OCI-LY3 (cell line): ENCODE measurements at regions not wholly inside any gene's neighbourhood (a gene's known extent, or its start where the extent isn't known, plus 50 kb on each side); places are given as distances from the start of the nearest gene placed in this dataset.

ENCODE experiments used
- CTCF ChIP-seq: fragments of 200-600, 300-600 bp; sonication (generic); IDR thresholded peaks from 2 replicates; pipeline ENCODE4 v1.5.1; 2014; ENCODE audit warnings: antibody characterized with exemption, low read length, low read depth
- EZH2phosphoT487 ChIP-seq: fragments of 200-600 bp; shearing (Covaris generic); IDR thresholded peaks from 2 replicates; pipeline ENCODE4 v1.6.1; 2018; ENCODE audit warnings: antibody characterized with exemption, mixed run types, low read depth

- TF ChIP-seq CTCF (no peak), EZH2phosphoT487 (no peak)
Observed at GRCh38 chr1:79388694-79389361, 382.3 kb upstream of the ADGRL4 start.
